ENCODE measurements at regions not wholly inside any gene's neighbourhood (a gene's known extent, or its start where the extent isn't known, plus 50 kb on each side); places are given as distances from the start of the nearest gene placed in this dataset.

- Histone ChIP-seq H3K79me2 (ENCODE audit: insufficient read depth, low read length) (no peaks in the 10 kb centered on the region), H3K9me3 (ENCODE audit: insufficient read depth, low read length, severe bottlenecking) (no peaks in the 10 kb centered on the region), H3K27me3 (ENCODE audit: insufficient read depth, low read length, poor library complexity) (no peaks in the 10 kb centered on the region), H2AFZ (ENCODE audit: low read depth, low read length) (no peak overlapping the region), H3K27ac (ENCODE audit: low read length) (no peak overlapping the region), H3K4me2 (ENCODE audit: insufficient read depth, low read length) (no peak overlapping the region), H3K4me1 (ENCODE audit: insufficient read depth, low read length) (no peaks in the 10 kb centered on the region), H4K20me1 (ENCODE audit: insufficient read depth, low read length) (no peaks in the 10 kb centered on the region), H3K9ac (ENCODE audit: low read depth, low read length) (no peak overlapping the region), H3K36me3 (ENCODE audit: insufficient read depth, low read length) (no peaks in the 10 kb centered on the region), H3K4me3 (ENCODE audit: low read depth in 1 of 2, low read length in 2 of 2) (no peak overlapping the region)
- TF ChIP-seq CTCF (IDR thresholded peaks at IDR 0.05; ENCODE audit: borderline replicate concordance, extremely low read depth, low read length, poor library complexity, severe bottlenecking) (no peak), EZH2 (IDR thresholded peaks at IDR 0.05; ENCODE audit: borderline replicate concordance, low read depth, low read length, severe bottlenecking) (no peak)
- DNase-seq, result no peak
- ATAC-seq (ENCODE audit: insufficient read depth, low read depth), result no peak
Observed at GRCh38 chr1:227397354-227397978, 79.2 kb upstream of the CDC42BPA start.

GRCh38 chr1:227396539-227397353 lies 78.5 kb upstream of the CDC42BPA start:
- no peaks in the 10 kb centered on the region for H3K36me3 ChIP-seq (ENCODE audit: insufficient read depth, low read length)
- ATAC-seq (ENCODE audit: insufficient read depth, low read depth), result no peak
- H3K4me1 ChIP-seq (ENCODE audit: insufficient read depth, low read length), result no peaks in the 10 kb centered on the region
- no peak overlapping the region for H3K4me3 ChIP-seq (ENCODE audit: low read depth in 1 of 2, low read length in 2 of 2)
- no peaks in the 10 kb centered on the region for H4K20me1 ChIP-seq (ENCODE audit: insufficient read depth, low read length)
- H3K27ac ChIP-seq (ENCODE audit: low read length), result no peak overlapping the region
- H3K4me2 ChIP-seq (ENCODE audit: insufficient read depth, low read length), result no peak overlapping the region
- no peak overlapping the region for H3K9ac ChIP-seq (ENCODE audit: low read depth, low read length)
- no peak overlapping the region for H2AFZ ChIP-seq (ENCODE audit: low read depth, low read length)
- TF ChIP-seq CTCF (IDR thresholded peaks at IDR 0.05; ENCODE audit: borderline replicate concordance, extremely low read depth, low read length, poor library complexity, severe bottlenecking) (no peak), EZH2 (IDR thresholded peaks at IDR 0.05; ENCODE audit: borderline replicate concordance, low read depth, low read length, severe bottlenecking) (no peak)
- H3K9me3 ChIP-seq (ENCODE audit: insufficient read depth, low read length, severe bottlenecking), result no peaks in the 10 kb centered on the region
- no peaks in the 10 kb centered on the region for H3K79me2 ChIP-seq (ENCODE audit: insufficient read depth, low read length)
- DNase-seq, result no peak
- no peaks in the 10 kb centered on the region for H3K27me3 ChIP-seq (ENCODE audit: insufficient read depth, low read length, poor library complexity)

GRCh38 chr1:227395426-227396028 lies 77.2 kb upstream of the CDC42BPA start:
- H3K9ac ChIP-seq (ENCODE audit: low read depth, low read length), result no peak overlapping the region
- no peak overlapping the region for H2AFZ ChIP-seq (ENCODE audit: low read depth, low read length)
- no peak overlapping the region for H3K4me2 ChIP-seq (ENCODE audit: insufficient read depth, low read length)

More at GRCh38 chr1:227395426-227396028, 77.2 kb upstream of the CDC42BPA start:
- DNase-seq (no peak), ATAC-seq (ENCODE audit: insufficient read depth, low read depth) (no peak)
- no peaks in the 10 kb centered on the region for H3K79me2 ChIP-seq (ENCODE audit: insufficient read depth, low read length)
- no peaks in the 10 kb centered on the region for H3K27me3 ChIP-seq (ENCODE audit: insufficient read depth, low read length, poor library complexity)
- no peaks in the 10 kb centered on the region for H4K20me1 ChIP-seq (ENCODE audit: insufficient read depth, low read length)
- H3K4me3 ChIP-seq (ENCODE audit: low read depth in 1 of 2, low read length in 2 of 2), result no peak overlapping the region
- H3K27ac ChIP-seq (ENCODE audit: low read length), result no peak overlapping the region
- no peaks in the 10 kb centered on the region for H3K9me3 ChIP-seq (ENCODE audit: insufficient read depth, low read length, severe bottlenecking)
- no peak for TF ChIP-seq EZH2 (IDR thresholded peaks at IDR 0.05; ENCODE audit: borderline replicate concordance, low read depth, low read length, severe bottlenecking)
- H3K36me3 ChIP-seq (ENCODE audit: insufficient read depth, low read length), result no peaks in the 10 kb centered on the region
- H3K4me1 ChIP-seq (ENCODE audit: insufficient read depth, low read length), result no peaks in the 10 kb centered on the region

Measured in DND-41 (cell line).